K562 (cell line): ENCODE measurements at regions not wholly inside any gene's neighbourhood (a gene's known extent, or its start where the extent isn't known, plus 50 kb on each side); places are given as distances from the start of the nearest gene placed in this dataset.

Source experiments
- NFRKB ChIP-seq: fragments of 450-650 bp; IDR thresholded peaks from 2 replicates; pipeline ENCODE4 v1.6.1; 2016; ENCODE audit warnings: low read depth
- NR2C2 ChIP-seq, 2 experiments: fragments of 200-800 bp in 1 of 2; sonication (Bioruptor generic) in 1 of 2; sonication (generic) in 1 of 2; formaldehyde crosslinking in 1 of 2; IDR thresholded peaks; 2 replicates each; pipeline versions ENCODE4 v1.6.1 to v1.8.0; 2016 to 2022; ENCODE audit warnings: mild to moderate bottlenecking in 1 of 2, missing compliant biosample characterization in 1 of 2, missing genetic modification characterization in 1 of 2, missing genetic modification reagents in 1 of 2
- U2AF2 ChIP-seq: fragments of 200-400 bp; formaldehyde crosslinking; optimal IDR thresholded peaks from 2 replicates; pipeline ENCODE3; 2017; ENCODE audit warnings: low read depth, mild to moderate bottlenecking, low read length
- ZNF24 ChIP-seq: fragments of 450-650 bp; IDR thresholded peaks from 2 replicates; pipeline ENCODE4 v1.6.1; 2016
- ZNF282 ChIP-seq: sonication (generic); formaldehyde crosslinking; IDR thresholded peaks from 2 replicates; pipeline ENCODE4 v1.8.1; 2023; ENCODE audit warnings: missing genetic modification reagents
- ZSCAN29 ChIP-seq: fragments of 450-650 bp; IDR thresholded peaks from 2 replicates; pipeline ENCODE4 v1.6.1; 2017
- TF ChIP-seq, protein P1 (sequence below), 3 experiments: IDR thresholded peaks in 2 of 3; conservative IDR thresholded peaks in 1 of 3; 2 replicates each; pipeline ENCODE4 v1.5.1; 2011 to 2012; ENCODE audit warnings: low read length in 3 of 3, mild to moderate bottlenecking in 3 of 3, control low read depth in 2 of 3, improper control_type of control experiment in 1 of 3, inconsistent platforms in 1 of 3, low read depth in 1 of 3, mixed read lengths in 1 of 3, moderate library complexity in 1 of 3; ENCODE audit not compliant: insufficient read depth in 2 of 3
- TF ChIP-seq, protein P2 (sequence below), 2 experiments: fragments of 450-650 bp in 1 of 2; sonication (generic) in 1 of 2; formaldehyde crosslinking in 1 of 2; IDR thresholded peaks; 2 replicates each; pipeline versions ENCODE4 v1.7.1 to v1.9.0; 2016 to 2022; ENCODE audit warnings: inconsistent platforms in 1 of 2, mild to moderate bottlenecking in 1 of 2, missing genetic modification reagents in 1 of 2
- TF ChIP-seq, protein P3 (sequence below): sonication (generic); formaldehyde crosslinking; IDR thresholded peaks from 2 replicates; pipeline ENCODE4 v1.8.1; 2022; ENCODE audit warnings: missing genetic modification reagents

DNA sequence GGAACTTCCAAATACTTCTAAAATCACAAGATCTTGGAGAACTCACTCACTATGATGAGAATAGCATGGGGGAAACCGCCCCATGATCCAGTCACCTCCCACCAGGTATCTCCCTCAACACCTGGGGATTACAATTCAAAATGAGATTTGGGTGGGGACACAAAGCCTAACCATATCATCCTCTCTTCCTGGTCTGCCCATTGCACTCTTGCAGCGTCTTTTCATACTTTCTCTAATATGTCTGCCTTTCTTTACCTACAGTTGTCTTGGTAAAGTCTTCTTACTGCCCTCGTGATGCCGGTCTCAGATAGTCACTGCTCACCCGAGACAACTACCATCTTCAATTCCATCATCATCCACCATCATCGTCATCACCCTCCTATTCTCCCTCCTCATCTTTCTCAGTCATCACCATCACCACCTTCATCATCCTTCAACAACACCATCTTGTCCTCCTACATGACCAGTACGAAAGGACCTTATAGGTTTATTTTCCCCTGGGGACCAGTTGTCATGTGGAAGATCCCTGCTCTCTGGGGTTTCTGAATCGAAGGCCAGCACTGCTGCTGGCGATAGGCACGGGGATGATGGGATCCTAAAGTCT lies 58.5 kb upstream of the CASZ1 start:
- TF ChIP-seq NR2C2 (CRISPR knock-in tag; IDR thresholded peaks at IDR 0.05), result no peak
- TF ChIP-seq NR2C2 (tag; IDR thresholded peaks at IDR 0.05), result no peak
- no peak for TF ChIP-seq U2AF2
- TF ChIP-seq ZSCAN29, result no peak
- TF ChIP-seq, protein P1, sequence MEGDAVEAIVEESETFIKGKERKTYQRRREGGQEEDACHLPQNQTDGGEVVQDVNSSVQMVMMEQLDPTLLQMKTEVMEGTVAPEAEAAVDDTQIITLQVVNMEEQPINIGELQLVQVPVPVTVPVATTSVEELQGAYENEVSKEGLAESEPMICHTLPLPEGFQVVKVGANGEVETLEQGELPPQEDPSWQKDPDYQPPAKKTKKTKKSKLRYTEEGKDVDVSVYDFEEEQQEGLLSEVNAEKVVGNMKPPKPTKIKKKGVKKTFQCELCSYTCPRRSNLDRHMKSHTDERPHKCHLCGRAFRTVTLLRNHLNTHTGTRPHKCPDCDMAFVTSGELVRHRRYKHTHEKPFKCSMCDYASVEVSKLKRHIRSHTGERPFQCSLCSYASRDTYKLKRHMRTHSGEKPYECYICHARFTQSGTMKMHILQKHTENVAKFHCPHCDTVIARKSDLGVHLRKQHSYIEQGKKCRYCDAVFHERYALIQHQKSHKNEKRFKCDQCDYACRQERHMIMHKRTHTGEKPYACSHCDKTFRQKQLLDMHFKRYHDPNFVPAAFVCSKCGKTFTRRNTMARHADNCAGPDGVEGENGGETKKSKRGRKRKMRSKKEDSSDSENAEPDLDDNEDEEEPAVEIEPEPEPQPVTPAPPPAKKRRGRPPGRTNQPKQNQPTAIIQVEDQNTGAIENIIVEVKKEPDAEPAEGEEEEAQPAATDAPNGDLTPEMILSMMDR (IDR thresholded peaks at IDR 0.05 in 2 of 3, conservative IDR thresholded peaks at IDR 0.05 in 1 of 3; ENCODE audit: insufficient read depth in 2 of 3, low read depth in 1 of 3, low read length in 3 of 3), result no peak
- no peak for TF ChIP-seq ZNF282 (CRISPR knock-in tag)
- TF ChIP-seq, protein P2, sequence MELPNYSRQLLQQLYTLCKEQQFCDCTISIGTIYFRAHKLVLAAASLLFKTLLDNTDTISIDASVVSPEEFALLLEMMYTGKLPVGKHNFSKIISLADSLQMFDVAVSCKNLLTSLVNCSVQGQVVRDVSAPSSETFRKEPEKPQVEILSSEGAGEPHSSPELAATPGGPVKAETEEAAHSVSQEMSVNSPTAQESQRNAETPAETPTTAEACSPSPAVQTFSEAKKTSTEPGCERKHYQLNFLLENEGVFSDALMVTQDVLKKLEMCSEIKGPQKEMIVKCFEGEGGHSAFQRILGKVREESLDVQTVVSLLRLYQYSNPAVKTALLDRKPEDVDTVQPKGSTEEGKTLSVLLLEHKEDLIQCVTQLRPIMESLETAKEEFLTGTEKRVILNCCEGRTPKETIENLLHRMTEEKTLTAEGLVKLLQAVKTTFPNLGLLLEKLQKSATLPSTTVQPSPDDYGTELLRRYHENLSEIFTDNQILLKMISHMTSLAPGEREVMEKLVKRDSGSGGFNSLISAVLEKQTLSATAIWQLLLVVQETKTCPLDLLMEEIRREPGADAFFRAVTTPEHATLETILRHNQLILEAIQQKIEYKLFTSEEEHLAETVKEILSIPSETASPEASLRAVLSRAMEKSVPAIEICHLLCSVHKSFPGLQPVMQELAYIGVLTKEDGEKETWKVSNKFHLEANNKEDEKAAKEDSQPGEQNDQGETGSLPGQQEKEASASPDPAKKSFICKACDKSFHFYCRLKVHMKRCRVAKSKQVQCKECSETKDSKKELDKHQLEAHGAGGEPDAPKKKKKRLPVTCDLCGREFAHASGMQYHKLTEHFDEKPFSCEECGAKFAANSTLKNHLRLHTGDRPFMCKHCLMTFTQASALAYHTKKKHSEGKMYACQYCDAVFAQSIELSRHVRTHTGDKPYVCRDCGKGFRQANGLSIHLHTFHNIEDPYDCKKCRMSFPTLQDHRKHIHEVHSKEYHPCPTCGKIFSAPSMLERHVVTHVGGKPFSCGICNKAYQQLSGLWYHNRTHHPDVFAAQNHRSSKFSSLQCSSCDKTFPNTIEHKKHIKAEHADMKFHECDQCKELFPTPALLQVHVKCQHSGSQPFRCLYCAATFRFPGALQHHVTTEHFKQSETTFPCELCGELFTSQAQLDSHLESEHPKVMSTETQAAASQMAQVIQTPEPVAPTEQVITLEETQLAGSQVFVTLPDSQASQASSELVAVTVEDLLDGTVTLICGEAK (IDR thresholded peaks at IDR 0.05), result no peak
- TF ChIP-seq, protein P2 (CRISPR knock-in tag; IDR thresholded peaks at IDR 0.05), result no peak
- no peak for TF ChIP-seq ZNF24
- TF ChIP-seq NFRKB, result no peak
- TF ChIP-seq, protein P3, sequence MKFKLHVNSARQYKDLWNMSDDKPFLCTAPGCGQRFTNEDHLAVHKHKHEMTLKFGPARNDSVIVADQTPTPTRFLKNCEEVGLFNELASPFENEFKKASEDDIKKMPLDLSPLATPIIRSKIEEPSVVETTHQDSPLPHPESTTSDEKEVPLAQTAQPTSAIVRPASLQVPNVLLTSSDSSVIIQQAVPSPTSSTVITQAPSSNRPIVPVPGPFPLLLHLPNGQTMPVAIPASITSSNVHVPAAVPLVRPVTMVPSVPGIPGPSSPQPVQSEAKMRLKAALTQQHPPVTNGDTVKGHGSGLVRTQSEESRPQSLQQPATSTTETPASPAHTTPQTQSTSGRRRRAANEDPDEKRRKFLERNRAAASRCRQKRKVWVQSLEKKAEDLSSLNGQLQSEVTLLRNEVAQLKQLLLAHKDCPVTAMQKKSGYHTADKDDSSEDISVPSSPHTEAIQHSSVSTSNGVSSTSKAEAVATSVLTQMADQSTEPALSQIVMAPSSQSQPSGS (CRISPR knock-in tag), result no peak
